IPS-18a (cell line): ENCODE measurements at regions not wholly inside any gene's neighbourhood (a gene's known extent, or its start where the extent isn't known, plus 50 kb on each side); places are given as distances from the start of the nearest gene placed in this dataset.
"Not testable (repeated sequence)": the region's sequence is repeated elsewhere in the genome, so short reads cannot be mapped to it uniquely, and the experiment has no call there.

Experiments used
- H3K27ac ChIP-seq: one replicate; pipeline ENCODE4 v1.5.1; 2013; ENCODE audit warnings: low read length
- H3K27me3 ChIP-seq: one replicate; pipeline ENCODE4 v1.6.1; 2013; ENCODE audit warnings: mild to moderate bottlenecking, low read length; ENCODE audit not compliant: control insufficient read depth, insufficient read depth
- H3K36me3 ChIP-seq: one replicate; pipeline ENCODE4 v1.6.1; 2013; ENCODE audit warnings: low read depth, low read length; ENCODE audit not compliant: control insufficient read depth
- H3K4me1 ChIP-seq: one replicate; pipeline ENCODE4 v1.6.1; 2013; ENCODE audit warnings: low read depth, low read length; ENCODE audit not compliant: control insufficient read depth
- H3K4me3 ChIP-seq: one replicate; pipeline ENCODE4 v1.5.1; 2013; ENCODE audit warnings: low read length
- H3K9ac ChIP-seq: one replicate; pipeline ENCODE4 v1.6.1; 2013; ENCODE audit warnings: mild to moderate bottlenecking, low read length, moderate library complexity
- H3K9me3 ChIP-seq: one replicate; pipeline ENCODE4 v1.6.1; 2013; ENCODE audit warnings: low read depth, low read length; ENCODE audit not compliant: control insufficient read depth

- H3K27ac ChIP-seq, H3K4me1 ChIP-seq, H3K9ac ChIP-seq, H3K27me3 ChIP-seq, H3K4me3 ChIP-seq, H3K36me3 ChIP-seq, H3K9me3 ChIP-seq: not testable (repeated sequence)
Measured at GRCh38 chr18:38771620-38772019, 1206.0 kb upstream of the CELF4 start.

GRCh38 chr18:38768504-38768903, 1202.9 kb upstream of the CELF4 start:
- H3K4me3 ChIP-seq: no peak overlapping the region
- H3K9ac ChIP-seq: no peak overlapping the region
- no peaks in the 10 kb centered on the region for H3K4me1 ChIP-seq
- H3K27ac ChIP-seq: no peak overlapping the region
- H3K9me3 ChIP-seq: peaks cover 5% of the 10 kb centered on the region
- no peaks in the 10 kb centered on the region for H3K27me3 ChIP-seq
- no peaks in the 10 kb centered on the region for H3K36me3 ChIP-seq

DNA sequence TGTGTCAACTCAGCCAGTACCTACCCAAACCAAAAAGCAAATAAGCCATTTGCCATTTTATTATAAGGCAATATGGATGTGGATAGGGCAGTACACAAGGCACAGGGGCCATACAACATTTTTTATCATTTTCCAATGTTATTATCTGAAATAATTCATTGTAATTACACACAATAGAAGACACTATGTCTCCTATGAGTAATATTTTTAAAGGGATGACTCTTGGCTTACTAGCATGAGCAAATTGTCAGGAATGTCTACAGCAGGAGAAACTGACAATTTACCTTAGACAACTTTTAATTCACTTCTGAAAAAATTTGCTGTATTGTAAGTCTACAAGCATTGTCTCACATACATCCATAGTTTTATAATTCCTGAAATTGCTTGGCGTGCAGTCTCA, 1193.9 kb upstream of the CELF4 start:
- Histone ChIP-seq H3K27ac (no peak overlapping the region), H3K4me1 (no peaks in the 10 kb centered on the region), H3K27me3 (no peaks in the 10 kb centered on the region), H3K9me3 (no peaks in the 10 kb centered on the region), H3K9ac (no peak overlapping the region), H3K4me3 (no peak overlapping the region), H3K36me3 (no peaks in the 10 kb centered on the region)

GRCh38 chr18:38756436-38756835, 1190.8 kb upstream of the CELF4 start:
- Histone ChIP-seq H3K9ac (no peak overlapping the region), H3K4me1 (no peaks in the 10 kb centered on the region), H3K27me3 (no peaks in the 10 kb centered on the region), H3K4me3 (no peak overlapping the region), H3K9me3 (no peaks in the 10 kb centered on the region), H3K27ac (no peak overlapping the region), H3K36me3 (no peaks in the 10 kb centered on the region)

GRCh38 chr18:38752430-38752829, 1186.8 kb upstream of the CELF4 start:
- Histone ChIP-seq H3K4me1 (no peaks in the 10 kb centered on the region), H3K4me3 (no peak overlapping the region), H3K9ac (no peak overlapping the region), H3K27ac (no peak overlapping the region), H3K36me3 (no peaks in the 10 kb centered on the region), H3K27me3 (no peaks in the 10 kb centered on the region), H3K9me3 (no peaks in the 10 kb centered on the region)

DNA sequence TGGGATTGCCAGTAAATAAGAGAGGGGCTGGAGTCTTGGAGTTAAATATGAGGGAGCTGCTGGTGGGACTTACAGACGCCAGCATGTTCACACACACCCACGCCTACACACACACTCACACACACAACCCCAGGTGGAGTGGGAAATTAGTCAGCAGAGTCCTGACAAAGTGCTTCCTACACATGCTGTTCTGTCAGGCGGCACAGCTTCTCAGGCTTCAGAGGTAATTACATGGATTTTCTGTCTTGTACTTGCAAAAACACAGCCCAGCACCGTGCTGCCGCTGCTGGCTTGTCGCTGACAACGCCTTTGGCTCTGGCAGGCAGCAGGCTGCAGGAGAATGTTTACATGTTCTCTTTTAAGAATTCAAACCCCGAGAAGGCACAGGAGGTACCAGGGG, 1186.3 kb upstream of the CELF4 start:
- Histone ChIP-seq H3K4me1 (no peaks in the 10 kb centered on the region), H3K36me3 (no peaks in the 10 kb centered on the region), H3K9ac (no peak overlapping the region), H3K9me3 (no peaks in the 10 kb centered on the region), H3K27me3 (no peaks in the 10 kb centered on the region), H3K4me3 (no peak overlapping the region), H3K27ac (no peak overlapping the region)

DNA sequence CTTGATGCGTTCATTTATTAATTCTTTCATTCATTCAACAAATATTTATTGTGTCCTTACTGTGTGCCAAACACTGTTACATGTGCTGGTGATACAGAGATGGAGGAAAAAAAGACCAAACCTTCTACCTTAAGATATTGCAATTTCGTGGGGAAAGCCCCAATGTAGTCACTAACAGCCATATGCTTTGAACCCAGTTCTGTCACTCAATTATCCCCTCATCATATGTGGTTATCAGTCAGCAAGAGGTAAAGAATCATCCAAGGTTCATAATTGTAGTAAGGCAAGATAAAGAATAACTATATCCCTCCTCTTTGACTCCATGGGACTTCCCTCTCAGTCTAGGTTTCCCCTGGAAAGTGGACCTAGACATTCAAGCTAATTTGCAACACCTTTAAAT, 1185.6 kb upstream of the CELF4 start:
- no peak overlapping the region for H3K4me3 ChIP-seq
- H3K27me3 ChIP-seq: no peaks in the 10 kb centered on the region
- no peaks in the 10 kb centered on the region for H3K36me3 ChIP-seq
- H3K9me3 ChIP-seq: no peaks in the 10 kb centered on the region
- H3K9ac ChIP-seq: no peak overlapping the region
- no peak overlapping the region for H3K27ac ChIP-seq
- no peaks in the 10 kb centered on the region for H3K4me1 ChIP-seq

- Histone ChIP-seq H3K36me3 (no peaks in the 10 kb centered on the region), H3K4me1 (no peaks in the 10 kb centered on the region), H3K27me3 (no peaks in the 10 kb centered on the region), H3K27ac (no peak overlapping the region), H3K9me3 (no peaks in the 10 kb centered on the region), H3K9ac (no peak overlapping the region), H3K4me3 (no peak overlapping the region)
Measured at GRCh38 chr18:38750751-38751150, 1185.2 kb upstream of the CELF4 start.

GRCh38 chr18:38747153-38747552, 1181.6 kb upstream of the CELF4 start:
- no peaks in the 10 kb centered on the region for H3K36me3 ChIP-seq
- no peak overlapping the region for H3K4me3 ChIP-seq
- no peak overlapping the region for H3K27ac ChIP-seq
- no peaks in the 10 kb centered on the region for H3K27me3 ChIP-seq
- H3K9ac ChIP-seq: no peak overlapping the region
- no peaks in the 10 kb centered on the region for H3K4me1 ChIP-seq
- H3K9me3 ChIP-seq: no peaks in the 10 kb centered on the region

DNA sequence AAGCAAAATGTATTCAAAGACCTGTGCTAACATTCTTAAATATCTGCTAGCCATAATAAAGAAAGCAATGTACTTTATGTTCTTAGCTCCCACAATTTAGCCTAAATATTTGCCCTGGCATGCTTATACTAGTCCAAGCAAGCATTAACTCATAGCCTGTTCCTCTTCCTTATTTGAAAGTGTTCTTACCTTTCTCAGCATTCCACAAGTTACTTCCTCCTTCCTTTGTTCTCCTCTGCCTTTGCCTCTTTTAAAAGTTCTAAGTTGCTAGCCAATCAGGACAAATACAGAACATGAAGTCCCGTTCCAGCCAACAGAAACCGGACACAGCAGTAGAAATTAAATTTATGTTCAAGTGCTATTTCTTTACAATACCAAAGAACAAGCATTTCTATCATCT, 1154.6 kb upstream of the CELF4 start:
- not testable (repeated sequence) for H3K27ac ChIP-seq, H3K9ac ChIP-seq, H3K36me3 ChIP-seq, H3K9me3 ChIP-seq, H3K4me3 ChIP-seq, H3K4me1 ChIP-seq, H3K27me3 ChIP-seq

- no peaks in the 10 kb centered on the region for H3K4me1 ChIP-seq
- no peaks in the 10 kb centered on the region for H3K9me3 ChIP-seq
- H3K9ac ChIP-seq: no peak overlapping the region
- no peaks in the 10 kb centered on the region for H3K27me3 ChIP-seq
- H3K36me3 ChIP-seq: no peaks in the 10 kb centered on the region
- no peak overlapping the region for H3K27ac ChIP-seq
- H3K4me3 ChIP-seq: no peak overlapping the region
Measured at GRCh38 chr18:38718365-38718901, 1152.8 kb upstream of the CELF4 start.

- H3K9ac ChIP-seq: no peak overlapping the region
- H3K9me3 ChIP-seq: no peaks in the 10 kb centered on the region
- no peak overlapping the region for H3K27ac ChIP-seq
- H3K4me1 ChIP-seq: no peaks in the 10 kb centered on the region
- no peak overlapping the region for H3K4me3 ChIP-seq
- H3K36me3 ChIP-seq: no peaks in the 10 kb centered on the region
- no peaks in the 10 kb centered on the region for H3K27me3 ChIP-seq
Measured at GRCh38 chr18:38709122-38709521, 1143.5 kb upstream of the CELF4 start.
